NT2/D1 (cell line): ENCODE measurements at regions not wholly inside any gene's neighbourhood (a gene's known extent, or its start where the extent isn't known, plus 50 kb on each side); places are given as distances from the start of the nearest gene placed in this dataset.

Experiments
- SUZ12 ChIP-seq: IDR thresholded peaks from 2 replicates; pipeline ENCODE4 v1.6.1; 2011; ENCODE audit not compliant: insufficient read length, insufficient read depth; ENCODE audit errors: extremely low read depth
- YY1 ChIP-seq: IDR thresholded peaks from 2 replicates; pipeline ENCODE4 v1.6.1; 2011; ENCODE audit not compliant: insufficient read length, insufficient read depth

DNA sequence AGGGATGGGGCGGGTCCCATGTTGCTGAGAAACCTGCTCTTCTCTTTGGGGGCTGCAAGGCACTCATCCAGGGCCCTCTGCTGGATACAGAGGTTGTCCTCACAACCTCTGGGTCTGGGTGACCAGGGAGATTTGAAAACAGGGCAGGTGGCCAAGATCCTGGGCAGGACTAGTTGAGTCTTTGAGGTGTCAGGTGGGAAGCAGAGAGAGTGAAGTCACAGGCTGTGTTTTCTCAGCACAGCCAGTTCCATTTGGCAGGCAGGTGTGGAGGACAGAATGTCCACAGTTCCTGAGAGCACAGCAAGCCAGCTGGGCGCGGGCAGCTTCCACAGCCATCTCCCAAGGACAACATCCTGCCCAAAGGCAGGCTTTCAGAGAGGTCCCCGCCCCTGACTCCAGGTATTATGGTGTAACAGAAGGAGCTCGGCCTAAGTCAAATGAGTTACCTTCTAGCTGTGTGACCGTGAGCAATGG is 118.8 kb downstream of the NUFIP1 start:
- TF ChIP-seq YY1 (no peak), SUZ12 (no peak)
